Activated CD4-positive, alpha-beta T cell treated with anti-CD3 and anti-CD28 coated beads, Interleukin-2, amount 10 ng/mL, durations not matched to agents 24 days and 14 days (primary cell): ENCODE measurements at regions not wholly inside any gene's neighbourhood (a gene's known extent, or its start where the extent isn't known, plus 50 kb on each side); places are given as distances from the start of the nearest gene placed in this dataset.

ENCODE experiments used
- DNase-seq: peaks from one replicate; pipeline ENCODE4 v3.0.0; 2022
- H3K27ac Mint-ChIP-seq: one replicate; pipeline ENCODE4 v1.8.0; 2022; ENCODE audit warnings: mild to moderate bottlenecking, mixed read lengths
- H3K27me3 Mint-ChIP-seq: one replicate; pipeline ENCODE4 v1.8.0; 2022; ENCODE audit warnings: mixed read lengths
- H3K36me3 Mint-ChIP-seq: one replicate; pipeline ENCODE4 v1.8.0; 2022; ENCODE audit warnings: low read depth, mild to moderate bottlenecking, mixed read lengths
- H3K4me1 Mint-ChIP-seq: one replicate; pipeline ENCODE4 v1.8.0; 2021; ENCODE audit warnings: mixed read lengths
- H3K4me3 Mint-ChIP-seq: one replicate; pipeline ENCODE4 v1.8.0; 2022; ENCODE audit warnings: mild to moderate bottlenecking, moderate library complexity, mixed read lengths
- H3K9me3 Mint-ChIP-seq: one replicate; pipeline ENCODE4 v1.8.0; 2021; ENCODE audit warnings: mixed read lengths
- intact Hi-C: fragments of 100-400 bp; cut with micrococcal nuclease; formaldehyde crosslinking; loops from one replicate; pipeline ENCODE4 v1.15.1; 2023

DNA sequence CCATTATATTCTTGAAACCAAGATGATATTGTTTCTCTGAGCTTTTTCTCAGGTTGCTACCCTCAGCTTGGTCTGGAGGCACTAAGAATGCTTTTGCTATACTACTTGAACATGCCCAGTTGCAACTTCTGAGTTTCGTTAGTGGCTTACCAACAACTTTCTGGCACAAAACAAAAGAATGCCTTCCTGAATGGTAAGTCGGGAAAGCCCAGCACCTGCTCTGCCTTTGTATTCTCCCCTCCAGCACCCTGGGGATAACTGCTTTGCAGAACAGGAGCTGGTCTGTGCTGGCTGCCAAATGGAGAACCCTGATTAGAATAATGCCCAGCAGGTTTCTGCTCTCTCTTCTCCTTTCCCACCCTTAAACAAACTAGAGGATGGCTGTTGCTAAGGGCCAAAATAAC lies 149.3 kb downstream of the TGFB2 start:
- Mint-ChIP-seq H3K4me1 (no peaks in the 10 kb centered on the region), H3K4me3 (no peak overlapping the region), H3K27me3 (peaks cover 1% of the 10 kb centered on the region), H3K27ac (no peak overlapping the region), H3K9me3 (no peaks in the 10 kb centered on the region), H3K36me3 (no peaks in the 10 kb centered on the region)
- no peak for DNase-seq
- intact Hi-C loops: no loop called here

DNA sequence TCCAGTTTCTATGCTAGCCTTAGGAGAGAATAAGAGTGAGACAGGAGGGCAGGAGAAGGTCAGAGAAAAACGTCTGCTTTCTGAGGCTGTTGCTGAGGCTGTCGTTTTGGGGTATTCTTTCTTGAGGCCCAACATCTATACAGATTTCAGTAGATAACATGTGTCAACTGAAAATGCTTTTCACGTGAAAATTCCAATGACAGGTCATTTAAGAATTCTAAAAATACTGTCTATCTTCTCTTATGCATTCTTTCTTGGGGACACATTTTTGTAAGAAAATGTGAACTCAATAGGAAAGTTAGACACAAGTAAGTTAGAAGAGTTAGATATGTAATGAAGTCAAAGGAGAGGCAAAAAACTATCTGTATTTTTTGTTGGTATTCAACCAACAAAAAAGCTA lies 150.8 kb downstream of the TGFB2 start:
- intact Hi-C loops: no loop called here
- no peaks in the 10 kb centered on the region for H3K9me3 Mint-ChIP-seq
- no peaks in the 10 kb centered on the region for H3K36me3 Mint-ChIP-seq
- no peak for DNase-seq
- no peak overlapping the region for H3K27ac Mint-ChIP-seq
- H3K4me3 Mint-ChIP-seq: no peak overlapping the region
- peaks cover 1% of the 10 kb centered on the region for H3K27me3 Mint-ChIP-seq
- no peaks in the 10 kb centered on the region for H3K4me1 Mint-ChIP-seq

DNA sequence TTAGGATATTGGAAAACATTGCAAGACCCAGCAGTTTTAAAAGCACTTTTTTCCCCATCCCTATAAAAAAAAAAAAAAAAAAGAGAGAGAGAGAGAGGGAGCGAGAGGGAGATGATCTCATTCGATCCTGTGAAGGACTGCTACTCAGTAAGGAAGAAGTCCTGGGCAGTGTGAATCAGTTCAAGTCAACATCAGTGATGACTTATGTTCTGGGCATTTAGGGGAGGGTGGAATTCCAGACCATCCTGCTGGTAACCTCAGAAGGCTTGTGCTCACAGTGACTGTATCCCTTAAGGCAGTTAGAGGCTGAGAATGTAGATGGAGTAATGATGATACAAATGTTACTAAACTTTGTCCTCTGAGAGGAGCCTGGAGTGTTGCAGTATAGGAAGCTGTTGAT lies 151.4 kb downstream of the TGFB2 start:
- no peaks in the 10 kb centered on the region for H3K4me1 Mint-ChIP-seq
- no peaks in the 10 kb centered on the region for H3K36me3 Mint-ChIP-seq
- no peak overlapping the region for H3K4me3 Mint-ChIP-seq
- intact Hi-C loops: no loop called here
- no peak overlapping the region for H3K27ac Mint-ChIP-seq
- H3K9me3 Mint-ChIP-seq: no peaks in the 10 kb centered on the region
- peaks cover 1% of the 10 kb centered on the region for H3K27me3 Mint-ChIP-seq
- DNase-seq: no peak

DNA sequence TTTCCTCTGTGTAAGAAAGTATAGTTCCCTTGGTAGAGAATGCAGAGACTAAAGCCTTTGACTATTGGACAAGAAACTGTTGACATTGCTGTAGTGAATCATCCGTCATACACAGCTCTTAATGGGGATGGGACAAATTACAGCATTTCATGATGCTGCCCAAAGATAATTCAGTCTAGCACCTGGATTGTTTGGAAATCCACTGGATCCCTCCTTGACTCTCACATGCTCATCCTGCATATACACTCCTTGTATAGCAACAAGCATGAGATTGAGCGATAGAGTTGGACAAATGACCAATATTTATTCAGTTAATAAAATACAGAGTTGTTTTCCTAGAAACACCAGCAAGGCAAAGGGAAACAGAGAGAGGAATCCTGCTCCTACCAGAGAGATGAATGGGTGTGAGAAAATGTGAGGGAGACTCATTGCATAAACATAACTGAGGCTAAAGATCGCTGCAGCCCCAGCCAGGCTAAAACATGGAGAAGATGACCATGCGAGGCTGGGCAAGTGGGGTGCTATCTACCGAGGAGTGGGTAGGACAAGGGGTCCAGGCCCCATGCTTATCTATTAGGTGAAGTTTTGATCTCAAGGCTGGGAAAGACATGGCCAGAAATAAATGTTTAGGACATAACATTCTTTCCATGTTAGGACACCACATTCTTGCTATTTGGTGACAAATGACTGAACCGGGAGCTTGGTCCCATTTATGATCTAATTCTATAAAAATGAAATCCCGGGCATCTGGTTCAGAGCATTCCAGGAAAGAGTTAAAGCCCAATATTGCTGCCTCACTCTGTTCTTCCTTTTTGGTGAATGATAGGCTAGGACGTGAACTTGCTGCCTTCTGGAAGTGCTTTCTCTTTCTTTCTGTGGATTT lies 153.2 kb downstream of the TGFB2 start:
- no peaks in the 10 kb centered on the region for H3K9me3 Mint-ChIP-seq
- DNase-seq: no peak
- no peak overlapping the region for H3K4me3 Mint-ChIP-seq
- no peaks in the 10 kb centered on the region for H3K4me1 Mint-ChIP-seq
- peaks cover 1% of the 10 kb centered on the region for H3K27me3 Mint-ChIP-seq
- H3K27ac Mint-ChIP-seq: no peak overlapping the region
- intact Hi-C loops: no loop called here
- no peaks in the 10 kb centered on the region for H3K36me3 Mint-ChIP-seq

DNA sequence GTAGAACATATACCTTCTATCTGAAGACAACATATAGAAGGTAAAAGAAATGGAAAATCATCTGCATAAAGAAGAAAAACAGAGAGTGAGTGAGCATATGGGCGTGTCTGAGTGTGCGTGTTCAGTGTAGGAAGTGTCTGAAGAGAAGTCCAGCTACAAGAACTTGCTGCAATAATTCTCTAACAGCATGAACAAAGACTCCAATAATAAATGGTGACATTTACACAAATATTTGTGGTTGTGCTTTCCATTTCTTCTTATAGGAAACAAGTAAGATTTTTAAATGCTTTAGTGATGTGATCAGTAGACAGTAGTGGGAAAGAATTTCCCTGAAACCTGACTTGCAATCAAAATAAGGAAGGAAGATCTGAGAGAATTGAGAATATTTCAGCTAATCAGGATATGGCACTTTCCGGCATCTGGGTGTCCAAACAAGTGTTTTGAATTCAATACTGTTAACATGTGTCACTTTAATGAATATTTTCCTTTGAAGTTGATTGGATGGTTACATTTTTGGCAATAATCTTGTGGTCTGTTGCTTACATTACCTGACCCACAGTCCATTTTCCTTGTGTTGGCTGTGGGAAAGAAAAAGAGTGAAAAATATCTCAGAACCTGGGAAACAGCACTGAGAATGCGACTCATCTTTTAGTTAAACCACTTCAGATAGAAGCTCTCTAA lies 154.0 kb downstream of the TGFB2 start:
- intact Hi-C loops: no loop called here
- Mint-ChIP-seq H3K27me3 (peaks cover 1% of the 10 kb centered on the region), H3K4me3 (no peak overlapping the region), H3K36me3 (no peaks in the 10 kb centered on the region), H3K4me1 (no peaks in the 10 kb centered on the region), H3K27ac (no peak overlapping the region), H3K9me3 (no peaks in the 10 kb centered on the region)
- no peak for DNase-seq

DNA sequence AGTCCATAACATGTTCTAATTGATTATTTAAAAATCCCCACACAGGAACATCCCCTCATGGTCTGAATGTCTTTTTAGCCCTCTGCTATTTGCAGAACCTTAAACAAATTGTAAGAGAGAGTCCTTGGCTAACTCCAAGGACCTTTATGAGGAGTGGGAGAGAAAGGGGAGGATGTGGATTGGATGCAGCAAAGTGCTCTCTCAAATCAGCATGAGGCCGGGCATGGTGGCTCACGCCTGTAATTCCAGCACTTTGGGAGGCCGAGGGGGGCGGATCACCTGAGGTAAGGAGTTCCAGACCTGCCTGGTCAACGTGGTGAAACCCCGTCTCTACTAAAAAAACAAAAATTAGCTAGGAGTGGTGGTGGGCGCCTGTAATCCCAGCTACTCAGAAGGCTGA lies 154.8 kb downstream of the TGFB2 start:
- H3K4me1 Mint-ChIP-seq: no peaks in the 10 kb centered on the region
- no peaks in the 10 kb centered on the region for H3K36me3 Mint-ChIP-seq
- DNase-seq: no peak
- H3K4me3 Mint-ChIP-seq: no peak overlapping the region
- no peaks in the 10 kb centered on the region for H3K9me3 Mint-ChIP-seq
- peaks cover 1% of the 10 kb centered on the region for H3K27me3 Mint-ChIP-seq
- H3K27ac Mint-ChIP-seq: no peak overlapping the region
- intact Hi-C loops: no loop called here

DNA sequence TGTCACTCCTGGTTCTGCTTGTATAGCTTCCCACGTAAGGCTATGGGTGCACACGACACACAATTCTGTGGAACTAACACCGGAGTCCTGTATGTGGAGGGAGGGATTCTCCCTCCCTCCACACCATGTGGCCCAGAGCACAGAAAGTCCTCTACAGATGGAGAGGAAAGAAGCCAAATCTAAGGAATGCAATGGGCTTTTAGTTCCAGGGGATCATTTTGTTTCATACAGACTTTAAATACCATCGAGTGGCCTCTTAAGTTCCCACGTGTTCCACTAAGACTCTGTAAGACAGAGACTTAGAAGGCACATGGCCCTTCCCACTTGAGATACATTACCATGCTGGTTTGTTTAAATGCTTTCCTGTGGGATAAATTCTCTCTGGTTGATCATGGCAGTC lies 156.0 kb downstream of the TGFB2 start:
- Mint-ChIP-seq H3K4me1 (no peaks in the 10 kb centered on the region), H3K27me3 (peaks cover 1% of the 10 kb centered on the region), H3K4me3 (no peak overlapping the region), H3K27ac (no peak overlapping the region), H3K36me3 (no peaks in the 10 kb centered on the region), H3K9me3 (no peaks in the 10 kb centered on the region)
- intact Hi-C loops: no loop called here
- no peak for DNase-seq

DNA sequence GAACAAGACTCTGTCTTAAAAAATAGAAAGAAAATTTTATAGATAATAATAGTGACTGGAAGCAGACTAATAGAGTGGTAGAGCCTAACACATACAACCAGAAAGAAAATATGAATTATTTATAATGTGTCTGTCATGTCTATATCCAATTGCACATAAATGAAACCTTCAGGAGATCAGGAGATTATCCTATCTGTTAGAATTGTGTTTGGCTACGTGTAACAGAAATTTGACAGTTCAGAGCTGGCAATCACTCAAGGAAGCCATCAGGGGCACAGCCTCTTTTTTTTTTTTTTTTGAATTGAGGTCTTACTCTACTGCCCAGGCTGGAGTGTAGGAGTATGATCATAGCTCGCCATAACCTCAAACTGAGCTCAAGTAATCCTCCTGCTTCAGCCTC lies 157.2 kb downstream of the TGFB2 start:
- intact Hi-C loops: no loop called here
- Mint-ChIP-seq H3K36me3 (no peaks in the 10 kb centered on the region), H3K9me3 (peaks cover 8% of the 10 kb centered on the region), H3K27me3 (peaks cover 1% of the 10 kb centered on the region), H3K4me3 (no peak overlapping the region), H3K27ac (no peak overlapping the region), H3K4me1 (no peaks in the 10 kb centered on the region)
- no peak for DNase-seq

DNA sequence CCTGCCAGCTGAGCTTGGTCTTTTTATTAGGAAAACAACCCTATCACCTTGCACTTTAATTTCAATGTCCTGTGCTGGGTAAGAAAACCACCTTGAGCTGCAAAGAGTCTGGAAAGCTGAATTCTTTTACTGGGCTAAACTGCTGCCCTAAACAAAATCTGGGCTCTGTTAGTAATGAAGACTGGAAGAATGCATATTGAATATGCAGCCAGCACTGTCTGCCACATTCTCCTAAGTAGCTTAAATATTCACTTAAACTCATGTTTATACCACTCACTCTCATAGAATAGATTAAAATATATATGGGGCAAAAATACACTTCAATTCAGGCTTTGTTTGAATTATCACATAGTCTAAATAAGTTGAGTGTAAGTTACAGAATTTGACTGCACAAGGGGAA lies 158.0 kb downstream of the TGFB2 start:
- Mint-ChIP-seq H3K4me1 (no peaks in the 10 kb centered on the region), H3K27ac (no peak overlapping the region), H3K9me3 (peaks cover 8% of the 10 kb centered on the region), H3K27me3 (peaks cover 1% of the 10 kb centered on the region), H3K4me3 (no peak overlapping the region), H3K36me3 (no peaks in the 10 kb centered on the region)
- DNase-seq: no peak
- intact Hi-C loops: no loop called here

DNA sequence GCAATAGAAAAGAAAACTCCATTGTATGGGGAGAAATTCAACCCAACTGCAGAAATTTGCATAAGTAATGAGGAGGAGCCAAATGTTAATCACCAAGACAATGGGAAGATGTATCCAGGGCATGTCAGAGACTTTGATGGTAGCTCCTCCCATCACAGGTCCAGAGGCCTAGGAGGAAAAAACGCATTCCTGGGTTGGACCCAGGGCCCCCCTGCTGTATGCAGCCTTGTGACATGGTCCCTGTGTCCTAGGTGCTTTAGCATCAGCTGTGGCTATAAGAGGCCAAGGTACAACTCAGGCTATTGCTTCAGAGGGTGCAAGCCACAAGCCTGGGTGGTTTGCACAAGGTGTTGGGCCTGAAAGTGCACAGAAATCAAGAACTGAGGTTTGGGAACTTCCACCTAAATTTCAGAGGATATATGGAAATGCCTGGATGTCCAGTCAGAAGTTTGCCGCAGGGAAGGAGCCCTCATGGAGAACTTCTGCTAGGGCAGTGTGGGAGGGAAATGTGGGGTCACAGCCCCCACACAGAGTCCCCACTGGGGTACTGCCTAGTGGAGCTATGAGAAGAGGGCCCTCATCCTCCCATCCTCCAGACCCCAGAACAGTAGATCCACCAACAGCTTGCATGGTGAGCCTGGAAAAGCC lies 162.3 kb downstream of the TGFB2 start:
- H3K9me3 Mint-ChIP-seq: peaks cover 8% of the 10 kb centered on the region
- no peak for DNase-seq
- intact Hi-C loops: no loop called here
- H3K4me3 Mint-ChIP-seq: no peak overlapping the region
- no peaks in the 10 kb centered on the region for H3K36me3 Mint-ChIP-seq
- no peaks in the 10 kb centered on the region for H3K4me1 Mint-ChIP-seq
- H3K27ac Mint-ChIP-seq: no peak overlapping the region
- H3K27me3 Mint-ChIP-seq: no peaks in the 10 kb centered on the region

DNA sequence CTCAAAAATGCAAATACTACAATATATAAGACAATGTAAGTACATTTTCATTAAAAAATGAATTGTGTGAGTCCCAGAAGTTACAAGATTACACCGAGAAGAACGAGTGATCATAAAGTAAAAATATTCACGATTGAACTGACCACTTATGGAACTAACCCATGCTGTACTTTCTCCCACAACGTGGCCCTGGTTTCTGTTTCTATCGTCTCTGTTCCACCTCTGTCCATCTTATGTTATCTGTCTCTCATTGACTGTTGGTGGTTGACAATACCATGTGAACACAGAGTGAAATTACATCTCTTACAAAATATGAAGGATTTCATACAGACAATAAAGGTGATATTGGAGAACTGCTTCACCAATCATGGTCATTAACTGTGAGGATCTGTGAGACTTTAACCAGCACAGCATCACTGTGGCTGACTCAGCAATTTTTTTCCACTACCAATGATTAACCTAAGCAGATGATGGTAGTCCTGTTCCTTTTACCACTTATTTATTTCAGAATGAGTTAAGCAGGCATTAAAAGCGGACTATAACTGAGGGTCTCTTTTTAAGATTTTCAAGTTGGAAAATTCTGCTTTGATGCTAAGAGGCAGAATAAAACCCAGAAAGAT lies 165.1 kb downstream of the TGFB2 start:
- Mint-ChIP-seq H3K36me3 (no peaks in the 10 kb centered on the region), H3K9me3 (peaks cover 8% of the 10 kb centered on the region), H3K27me3 (no peaks in the 10 kb centered on the region), H3K4me3 (no peak overlapping the region), H3K27ac (no peak overlapping the region), H3K4me1 (no peaks in the 10 kb centered on the region)
- DNase-seq: no peak
- intact Hi-C loops: no loop called here

DNA sequence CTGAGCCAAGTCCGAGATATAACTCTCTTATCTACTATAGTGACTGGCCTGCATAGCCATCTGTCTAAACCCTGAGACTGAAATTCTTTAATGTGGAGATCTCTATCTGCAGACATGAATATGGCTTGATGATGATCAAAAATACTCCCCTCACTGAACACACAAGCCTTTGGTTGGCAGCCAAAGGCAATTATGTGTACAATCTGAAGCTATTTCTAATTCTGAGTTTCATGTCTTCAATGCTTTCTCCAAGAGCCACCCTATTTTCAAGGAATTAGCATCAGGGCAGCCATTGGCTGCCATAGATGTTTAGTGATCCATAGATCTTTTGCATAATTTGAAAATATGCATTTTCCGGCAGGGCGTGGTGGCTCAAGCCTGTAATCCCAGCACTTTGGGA lies 168.2 kb downstream of the TGFB2 start:
- Mint-ChIP-seq H3K4me3 (no peak overlapping the region), H3K27me3 (no peaks in the 10 kb centered on the region), H3K36me3 (no peaks in the 10 kb centered on the region), H3K9me3 (no peaks in the 10 kb centered on the region), H3K4me1 (no peaks in the 10 kb centered on the region), H3K27ac (no peak overlapping the region)
- no peak for DNase-seq
- intact Hi-C loops: no loop called here

DNA sequence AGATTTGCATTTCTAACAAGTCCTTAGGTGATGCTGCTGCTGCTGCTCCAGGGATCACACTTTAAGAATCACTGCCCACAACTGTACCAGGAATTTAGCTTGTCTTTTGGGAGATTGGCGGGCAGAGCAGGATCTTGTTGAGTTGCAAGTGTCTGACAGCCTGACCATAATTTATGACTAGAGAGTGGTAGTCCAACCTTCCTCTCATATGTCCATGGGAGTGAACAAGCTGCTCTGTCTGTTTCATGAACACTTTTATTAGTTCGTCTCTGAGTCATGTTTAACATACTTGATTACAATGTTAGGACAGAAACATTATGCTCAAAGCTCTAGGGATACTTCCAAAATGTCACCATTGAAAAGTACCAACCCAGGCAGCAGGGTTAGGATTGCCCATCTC lies 169.6 kb downstream of the TGFB2 start:
- no peak for DNase-seq
- H3K27ac Mint-ChIP-seq: no peak overlapping the region
- H3K9me3 Mint-ChIP-seq: no peaks in the 10 kb centered on the region
- H3K36me3 Mint-ChIP-seq: no peaks in the 10 kb centered on the region
- peaks cover 2% of the 10 kb centered on the region for H3K27me3 Mint-ChIP-seq
- intact Hi-C loops: no loop called here
- no peak overlapping the region for H3K4me3 Mint-ChIP-seq
- H3K4me1 Mint-ChIP-seq: no peaks in the 10 kb centered on the region

DNA sequence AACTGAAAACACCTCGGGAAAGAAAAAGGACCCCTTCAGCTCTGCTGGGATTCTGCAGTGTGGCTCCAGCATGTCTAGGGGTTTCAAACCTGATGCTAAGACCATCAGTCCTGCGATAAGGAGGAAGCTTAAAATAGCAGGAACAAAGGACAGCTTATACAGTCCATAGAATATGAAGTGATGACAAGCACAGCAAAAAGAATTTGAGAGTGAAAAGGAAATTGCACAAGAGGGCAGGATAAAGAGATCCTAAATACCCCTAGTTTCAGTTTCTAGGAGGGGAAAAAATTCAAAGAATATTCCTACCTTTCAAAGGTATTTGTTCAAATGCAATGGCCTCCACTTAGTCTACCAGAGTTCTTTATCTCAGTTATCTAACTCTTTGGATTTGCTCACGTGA lies 171.4 kb downstream of the TGFB2 start:
- intact Hi-C loops: no loop called here
- Mint-ChIP-seq H3K4me3 (no peak overlapping the region), H3K9me3 (no peaks in the 10 kb centered on the region)

More for the DNA sequence above, 171.4 kb downstream of the TGFB2 start:
- no peak overlapping the region for H3K27ac Mint-ChIP-seq
- H3K27me3 Mint-ChIP-seq: peaks cover 4% of the 10 kb centered on the region
- no peak for DNase-seq
- no peaks in the 10 kb centered on the region for H3K4me1 Mint-ChIP-seq
- H3K36me3 Mint-ChIP-seq: no peaks in the 10 kb centered on the region
